OCI-LY7 (cell line): ENCODE measurements at regions not wholly inside any gene's neighbourhood (a gene's known extent, or its start where the extent isn't known, plus 50 kb on each side); places are given as distances from the start of the nearest gene placed in this dataset.
"Not testable (repeated sequence)": the region's sequence is repeated elsewhere in the genome, so short reads cannot be mapped to it uniquely, and the experiment has no call there.

ENCODE experiments used
- BruUV-seq: library from RNA; stranded (reverse); fragments of 400-500 nt; replicated peaks from 2 replicates; lab custom pipeline; 2021; lab: Mats Ljungman, UMichigan
- CTCF ChIA-PET: fragments of 300-600 bp; sonication (Branson Sonifier 250); formaldehyde crosslinking; loops from one replicate; lab custom pipeline; 2022; ENCODE audit warnings: antibody characterized with exemption; ENCODE audit not compliant: unreplicated experiment; lab: Charles Lee
- POLR2A ChIA-PET: fragments of 300-600 bp; sonication (Branson Sonifier 250); formaldehyde crosslinking; loops from one replicate; lab custom pipeline; 2022; ENCODE audit warnings: antibody characterized with exemption; lab: Charles Lee
- DNase-seq: peaks from one replicate; pipeline ENCODE4 v3.0.0-alpha.2; 2015; ENCODE audit warnings: low spot score
- H2AFZ ChIP-seq: fragments of 200-600 bp; sonication (generic), shearing (Covaris generic); 2 replicates; pipeline ENCODE4 v1.6.1; 2014; ENCODE audit warnings: mild to moderate bottlenecking, antibody characterized with exemption, low read length, moderate library complexity
- H3K27ac ChIP-seq: fragments of 200-600 bp; sonication (generic); 2 replicates; pipeline ENCODE4 v1.5.1; 2014; ENCODE audit warnings: mixed run types, low read depth, mild to moderate bottlenecking, moderate library complexity, low read length, inconsistent platforms; ENCODE audit not compliant: poor library complexity, severe bottlenecking
- H3K36me3 ChIP-seq: fragments of 200-600 bp; sonication (generic); 2 replicates; pipeline ENCODE4 v1.6.1; 2014; ENCODE audit warnings: mild to moderate bottlenecking, antibody characterized with exemption, low read length, moderate library complexity, mixed read lengths; ENCODE audit not compliant: insufficient read depth
- H3K4me1 ChIP-seq: fragments of 200-600 bp; sonication (generic); 2 replicates; pipeline ENCODE4 v1.5.1; 2014; ENCODE audit warnings: mild to moderate bottlenecking, low read length; ENCODE audit not compliant: insufficient read depth, poor library complexity, severe bottlenecking
- H3K4me2 ChIP-seq: fragments of 200-600 bp; sonication (generic); 2 replicates; pipeline ENCODE4 v1.6.1; 2014; ENCODE audit warnings: mild to moderate bottlenecking, low read length
- H3K4me3 ChIP-seq: fragments of 200-600 bp; sonication (generic); 2 replicates; pipeline ENCODE4 v1.5.1; 2014; ENCODE audit warnings: mild to moderate bottlenecking, low read depth, low read length; ENCODE audit not compliant: poor library complexity, severe bottlenecking
- H3K79me2 ChIP-seq: fragments of 200-600 bp; sonication (generic); 2 replicates; pipeline ENCODE4 v1.6.1; 2016; ENCODE audit warnings: low read depth, mild to moderate bottlenecking, low read length, moderate library complexity, mixed read lengths; ENCODE audit not compliant: insufficient read depth
- H3K9me2 ChIP-seq: fragments of 200-600 bp; sonication (generic); 2 replicates; pipeline ENCODE4 v1.6.1; 2016; ENCODE audit warnings: mild to moderate bottlenecking, low read length, mixed read lengths; ENCODE audit not compliant: insufficient read depth
- H3K9me3 ChIP-seq: fragments of 200-600 bp; sonication (generic); 2 replicates; pipeline ENCODE4 v1.6.1; 2014; ENCODE audit warnings: mild to moderate bottlenecking, mixed run types, low read length, mixed read lengths
- H4K20me1 ChIP-seq: fragments of 200-600 bp; sonication (generic); 2 replicates; pipeline ENCODE4 v1.6.1; 2014; ENCODE audit warnings: mild to moderate bottlenecking, antibody characterized with exemption, low read length, moderate library complexity, mixed read lengths; ENCODE audit not compliant: insufficient read depth
- EZH2phosphoT487 ChIP-seq: fragments of 200-600 bp; sonication (generic); IDR thresholded peaks from 2 replicates; pipeline ENCODE4 v1.6.1; 2018; ENCODE audit warnings: low read depth, borderline replicate concordance, mild to moderate bottlenecking, mixed run types, antibody characterized with exemption, low read length, moderate library complexity, mixed read lengths
- intact Hi-C: fragments of 100-400 bp; cut with micrococcal nuclease; formaldehyde crosslinking; loops from one replicate; pipeline ENCODE4 v1.10.0; 2022; ENCODE audit not compliant: unreplicated experiment
- TF ChIP-seq, protein P1 (sequence below): fragments of 200-600 bp; sonication (generic); conservative IDR thresholded peaks from 2 replicates; pipeline ENCODE4 v1.5.1; 2014; ENCODE audit warnings: mild to moderate bottlenecking, antibody characterized with exemption, low read length, moderate library complexity, mixed read lengths

DNA sequence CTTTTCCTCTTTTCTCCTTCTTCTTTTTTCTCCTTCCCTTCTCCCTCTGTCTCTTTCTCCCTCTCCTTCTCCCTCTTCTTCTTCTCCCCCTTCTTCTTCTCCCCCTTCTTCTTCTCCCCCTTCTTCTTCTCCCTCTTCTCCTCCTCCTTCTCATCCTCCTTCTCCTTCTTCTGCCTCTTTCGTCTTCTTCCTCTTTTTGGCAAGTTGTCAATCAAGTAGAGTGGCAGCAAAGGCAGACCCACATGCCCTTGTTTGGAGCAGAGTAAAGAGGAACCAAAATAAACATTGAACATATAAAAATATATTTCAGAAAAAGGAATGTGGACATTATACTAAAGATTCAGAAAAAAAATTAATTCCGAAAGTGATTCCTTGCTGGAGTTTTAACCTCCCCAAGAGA is 59.6 kb upstream of the ZNF33B start:
- POLR2A ChIA-PET = no interaction called here
- no TSS peak for BruUV-seq

GRCh38 chr10:42707234-42707633 is 68.9 kb upstream of the ZNF33B start:
- Histone ChIP-seq H3K27ac (no peak overlapping the region), H3K9me2 (no peaks in the 10 kb centered on the region), H3K9me3 (no peaks in the 10 kb centered on the region), H3K4me3 (no peak overlapping the region), H4K20me1 (no peaks in the 10 kb centered on the region), H3K36me3 (no peaks in the 10 kb centered on the region), H2AFZ (no peak overlapping the region), H3K4me1 (no peaks in the 10 kb centered on the region), H3K4me2 (no peak overlapping the region), H3K79me2 (no peaks in the 10 kb centered on the region)
- TF ChIP-seq, protein P1, sequence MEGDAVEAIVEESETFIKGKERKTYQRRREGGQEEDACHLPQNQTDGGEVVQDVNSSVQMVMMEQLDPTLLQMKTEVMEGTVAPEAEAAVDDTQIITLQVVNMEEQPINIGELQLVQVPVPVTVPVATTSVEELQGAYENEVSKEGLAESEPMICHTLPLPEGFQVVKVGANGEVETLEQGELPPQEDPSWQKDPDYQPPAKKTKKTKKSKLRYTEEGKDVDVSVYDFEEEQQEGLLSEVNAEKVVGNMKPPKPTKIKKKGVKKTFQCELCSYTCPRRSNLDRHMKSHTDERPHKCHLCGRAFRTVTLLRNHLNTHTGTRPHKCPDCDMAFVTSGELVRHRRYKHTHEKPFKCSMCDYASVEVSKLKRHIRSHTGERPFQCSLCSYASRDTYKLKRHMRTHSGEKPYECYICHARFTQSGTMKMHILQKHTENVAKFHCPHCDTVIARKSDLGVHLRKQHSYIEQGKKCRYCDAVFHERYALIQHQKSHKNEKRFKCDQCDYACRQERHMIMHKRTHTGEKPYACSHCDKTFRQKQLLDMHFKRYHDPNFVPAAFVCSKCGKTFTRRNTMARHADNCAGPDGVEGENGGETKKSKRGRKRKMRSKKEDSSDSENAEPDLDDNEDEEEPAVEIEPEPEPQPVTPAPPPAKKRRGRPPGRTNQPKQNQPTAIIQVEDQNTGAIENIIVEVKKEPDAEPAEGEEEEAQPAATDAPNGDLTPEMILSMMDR = no peak
- TF ChIP-seq EZH2phosphoT487 = no peak
- no peak for DNase-seq
- POLR2A ChIA-PET = interaction anchor here (0.7 kb wide), 1 partner anchor 56 kb away, joined by 3 read pairs; no protein-coding TSS in a partner anchor
- no TSS peak for BruUV-seq
- intact Hi-C loops = no loop called here
- CTCF ChIA-PET = no interaction called here

More for the DNA sequence above, 59.6 kb upstream of the ZNF33B start:
- Histone ChIP-seq H3K27ac (no peak overlapping the region), H4K20me1 (no peaks in the 10 kb centered on the region), H3K36me3 (no peaks in the 10 kb centered on the region), H3K79me2 (no peaks in the 10 kb centered on the region), H3K4me2 (no peak overlapping the region), H3K4me1 (no peaks in the 10 kb centered on the region), H3K9me3 (no peaks in the 10 kb centered on the region), H3K4me3 (no peak overlapping the region), H3K9me2 (no peaks in the 10 kb centered on the region), H2AFZ (no peak overlapping the region)
- CTCF ChIA-PET = no interaction called here
- DNase-seq = no peak
- TF ChIP-seq EZH2phosphoT487 = no peak
- TF ChIP-seq, protein P1 = no peak
- intact Hi-C loops = no loop called here

DNA sequence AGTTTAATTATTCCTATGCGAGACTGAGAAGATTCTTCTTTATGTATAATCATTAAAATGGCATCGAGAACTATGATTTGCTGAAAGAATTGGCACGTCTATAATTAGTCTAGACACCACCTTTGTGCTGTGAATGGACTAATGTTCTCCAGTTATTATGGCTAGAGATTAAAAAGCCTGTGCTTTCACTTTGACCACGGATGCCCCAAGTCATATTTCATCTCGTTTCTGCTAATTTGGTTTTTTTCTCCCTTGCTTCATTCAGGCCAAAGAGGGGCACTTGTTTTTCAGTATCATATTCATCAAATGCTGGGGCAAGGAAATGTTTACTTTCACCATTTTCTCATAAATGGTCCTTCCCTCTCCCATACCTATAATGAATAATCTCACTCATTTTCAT is 63.3 kb upstream of the BMS1 start:
- H3K79me2 ChIP-seq, H3K4me3 ChIP-seq, H3K4me1 ChIP-seq, H2AFZ ChIP-seq, DNase-seq, H3K9me3 ChIP-seq, H3K9me2 ChIP-seq, CTCF ChIA-PET, H4K20me1 ChIP-seq, H3K36me3 ChIP-seq, H3K27ac ChIP-seq, BruUV-seq, POLR2A ChIA-PET, H3K4me2 ChIP-seq, intact Hi-C loops: not testable (repeated sequence)
